ENCODE measurements at regions not wholly inside any gene's neighbourhood (a gene's known extent, or its start where the extent isn't known, plus 50 kb on each side); places are given as distances from the start of the nearest gene placed in this dataset.
"Not testable (repeated sequence)": the region's sequence is repeated elsewhere in the genome, so short reads cannot be mapped to it uniquely, and the experiment has no call there.

DNA sequence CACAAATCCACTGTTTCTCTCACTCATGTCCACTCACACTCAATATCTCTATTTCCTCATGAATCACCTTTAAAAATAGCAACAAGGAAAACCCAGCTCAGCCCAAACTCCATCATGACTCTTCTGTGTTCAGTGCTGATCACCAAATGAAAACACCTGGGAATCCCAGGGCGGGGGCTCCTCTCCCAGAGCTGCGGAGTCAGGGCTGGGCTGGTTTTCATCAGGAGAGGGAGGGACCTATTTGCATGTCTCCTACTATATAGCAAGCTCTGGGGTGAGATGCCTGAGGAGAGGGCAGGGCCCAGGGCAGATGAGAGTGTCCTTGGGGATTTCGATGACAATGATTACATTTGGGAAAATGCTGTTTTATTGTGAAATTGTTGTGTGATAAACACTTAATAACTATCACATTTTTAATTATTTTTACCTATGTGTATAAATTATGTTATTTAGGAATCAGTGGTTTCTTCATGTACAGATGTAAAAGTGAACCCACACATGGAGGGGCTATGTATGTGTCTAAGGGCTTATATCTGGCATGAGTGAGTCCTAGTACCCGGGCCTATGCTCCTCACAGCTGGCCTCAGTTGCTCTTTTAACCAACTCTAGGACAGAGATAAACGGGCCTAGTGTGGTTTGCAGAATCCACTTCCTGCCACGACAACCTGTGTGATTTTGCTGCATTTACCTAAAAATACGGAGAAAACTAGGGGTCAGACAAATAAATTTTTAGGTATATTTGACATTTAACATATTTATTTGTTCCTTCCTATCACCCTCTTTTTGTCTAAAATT is 1131.9 kb downstream of the TMEM121 start:
- in situ Hi-C loops (cut with MboI; ENCODE audit: low sequenced_read_pairs) = not testable (repeated sequence)

- in situ Hi-C loops (cut with MboI; ENCODE audit: low sequenced_read_pairs) = not testable (repeated sequence)
These were observed 1135.2 kb downstream of the TMEM121 start for GRCh38 chr14:106661561-106661960.

DNA sequence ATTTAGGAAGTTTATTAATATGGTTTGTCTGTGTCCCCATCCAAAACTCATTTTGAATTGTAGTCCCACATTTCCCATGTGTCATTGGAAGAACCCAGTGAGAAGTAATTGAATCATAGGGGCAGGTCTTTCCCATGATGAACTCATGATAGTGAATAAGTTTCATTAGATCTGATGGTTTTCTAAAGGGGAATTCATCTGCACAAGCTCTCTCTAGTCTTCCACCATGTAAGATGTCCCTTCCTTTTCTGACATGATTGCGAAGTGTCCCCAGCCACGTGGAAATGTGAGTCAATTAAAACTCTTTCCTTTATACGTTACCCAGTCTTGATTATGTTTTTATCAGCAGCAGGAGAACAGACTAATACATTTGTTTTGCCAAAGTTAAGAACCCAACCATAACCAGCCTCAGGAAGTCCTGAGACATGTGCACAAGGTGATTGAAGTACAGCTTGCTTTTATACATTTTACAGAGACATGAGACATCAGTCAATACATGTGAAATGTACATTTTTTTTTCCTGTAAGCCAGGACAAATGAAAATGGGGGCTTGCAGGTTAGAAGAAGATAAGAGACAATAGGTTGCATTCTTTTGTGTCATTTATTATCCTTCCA is 1136.7 kb downstream of the TMEM121 start:
- in situ Hi-C loops (cut with MboI; ENCODE audit: low sequenced_read_pairs) = no loop called here

DNA sequence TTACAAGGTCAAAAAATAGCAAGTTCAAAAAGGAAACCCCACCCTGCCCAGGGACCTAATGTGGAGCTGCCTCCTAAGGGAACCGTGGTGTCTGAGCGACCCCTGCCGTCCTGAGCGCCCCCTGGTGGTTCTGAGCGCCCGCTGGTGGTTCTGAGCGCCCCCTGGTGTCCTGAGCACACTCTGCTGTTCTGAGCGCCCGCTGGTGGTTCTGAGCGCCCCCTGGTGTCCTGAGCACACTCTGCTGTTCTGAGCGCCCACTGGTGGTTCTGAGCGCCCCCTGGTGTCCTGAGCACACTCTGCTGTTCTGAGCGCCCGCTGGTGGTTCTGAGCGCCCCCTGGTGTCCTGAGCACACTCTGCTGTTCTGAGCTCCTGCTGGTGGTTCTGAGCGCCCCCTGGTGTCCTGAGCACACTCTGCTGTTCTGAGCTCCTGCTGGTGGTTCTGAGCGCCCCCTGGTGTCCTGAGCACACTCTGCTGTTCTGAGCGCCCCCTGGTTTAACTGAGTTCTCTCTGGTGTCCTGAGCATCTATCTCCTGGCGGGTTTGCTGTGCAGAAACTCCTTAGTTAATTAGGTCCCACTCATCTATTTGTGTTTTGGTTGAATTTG is 1137.5 kb downstream of the TMEM121 start:
- in situ Hi-C loops (cut with MboI; ENCODE audit: low sequenced_read_pairs) = not testable (repeated sequence)

- in situ Hi-C loops (cut with MboI; ENCODE audit: low sequenced_read_pairs) = no loop called here
These were observed 1139.4 kb downstream of the TMEM121 start for GRCh38 chr14:106665814-106666213.

GRCh38 chr14:106666341-106666740 is 1140.0 kb downstream of the TMEM121 start:
- in situ Hi-C loops (cut with MboI; ENCODE audit: low sequenced_read_pairs) = no loop called here

GRCh38 chr14:106670011-106670410 is 1143.6 kb downstream of the TMEM121 start:
- in situ Hi-C loops (cut with MboI; ENCODE audit: low sequenced_read_pairs) = no loop called here

DNA sequence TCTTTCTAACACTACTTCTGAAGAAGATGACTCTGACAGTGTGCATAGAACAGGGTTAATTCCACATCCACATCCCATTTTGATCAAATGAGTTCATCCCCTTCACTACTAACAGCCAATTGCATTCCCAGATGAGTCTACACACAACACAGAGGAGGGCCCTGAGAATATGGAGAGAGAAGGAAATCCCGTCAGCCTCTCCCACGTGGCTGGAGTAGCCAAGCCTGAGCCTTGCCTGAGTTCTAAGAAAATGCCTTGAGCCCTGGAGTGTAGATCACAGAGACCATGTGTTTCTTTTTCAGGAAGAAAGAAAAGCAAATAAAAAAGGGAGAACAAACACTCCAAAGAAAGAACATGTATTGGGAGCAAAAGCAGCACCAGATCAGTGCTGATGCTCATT is 1147.7 kb downstream of the TMEM121 start:
- in situ Hi-C loops (cut with MboI; ENCODE audit: low sequenced_read_pairs) = not testable (repeated sequence)

- in situ Hi-C loops (cut with MboI; ENCODE audit: low sequenced_read_pairs) = not testable (repeated sequence)
These were observed 1148.2 kb downstream of the TMEM121 start for GRCh38 chr14:106674509-106675125.

GRCh38 chr14:106675716-106676115 is 1149.3 kb downstream of the TMEM121 start:
- in situ Hi-C loops (cut with MboI; ENCODE audit: low sequenced_read_pairs) = not testable (repeated sequence)

- in situ Hi-C loops (cut with MboI; ENCODE audit: low sequenced_read_pairs) = no loop called here
These were observed 1153.4 kb downstream of the TMEM121 start for GRCh38 chr14:106679776-106680175.

DNA sequence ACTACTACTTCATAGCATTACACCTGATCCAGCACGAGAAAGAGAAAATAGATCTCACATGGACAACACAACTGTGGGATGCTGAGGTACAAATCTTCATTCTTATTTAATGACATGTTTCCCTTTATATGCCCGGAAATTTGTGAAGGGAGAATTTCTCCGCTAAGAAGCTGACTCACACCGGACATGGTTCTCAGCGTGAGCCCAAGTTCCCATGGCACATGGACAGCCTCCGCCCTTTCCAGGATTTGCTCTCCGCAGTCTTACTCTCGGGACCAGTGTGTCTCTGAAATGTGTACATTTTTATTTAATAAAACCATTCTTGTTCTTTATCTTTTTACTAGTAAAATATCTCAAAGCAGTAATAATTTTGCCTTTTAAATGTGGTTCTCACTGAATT is 1154.8 kb downstream of the TMEM121 start:
- in situ Hi-C loops (cut with MboI; ENCODE audit: low sequenced_read_pairs) = no loop called here

- in situ Hi-C loops (cut with MboI; ENCODE audit: low sequenced_read_pairs) = no loop called here
These were observed 1155.2 kb downstream of the TMEM121 start for GRCh38 chr14:106681568-106681967.

- in situ Hi-C loops (cut with MboI; ENCODE audit: low sequenced_read_pairs) = no loop called here
These were observed 1157.2 kb downstream of the TMEM121 start for GRCh38 chr14:106683631-106684030.

DNA sequence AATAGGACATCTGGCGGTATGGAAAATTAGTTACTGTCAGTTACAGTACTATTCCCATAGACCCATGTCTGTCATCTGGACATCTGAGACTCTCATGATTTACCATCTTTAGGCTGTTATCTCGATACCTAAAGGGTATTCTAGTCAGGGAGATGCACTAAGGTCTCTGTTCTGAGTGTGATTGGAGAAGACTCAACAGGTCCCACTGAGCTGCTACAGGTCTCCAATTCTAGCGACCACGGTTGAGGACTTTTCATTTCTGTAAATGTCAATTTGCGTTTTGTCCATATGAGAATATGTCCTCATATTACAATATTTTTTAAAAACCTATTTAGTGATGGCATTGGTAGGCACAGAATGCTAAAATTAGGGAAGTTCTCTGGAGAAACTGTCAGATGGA is 1160.2 kb downstream of the TMEM121 start:
- in situ Hi-C loops (cut with MboI; ENCODE audit: low sequenced_read_pairs) = no loop called here

- in situ Hi-C loops (cut with MboI; ENCODE audit: low sequenced_read_pairs) = no loop called here
These were observed 1164.0 kb downstream of the TMEM121 start for GRCh38 chr14:106690333-106690891.

DNA sequence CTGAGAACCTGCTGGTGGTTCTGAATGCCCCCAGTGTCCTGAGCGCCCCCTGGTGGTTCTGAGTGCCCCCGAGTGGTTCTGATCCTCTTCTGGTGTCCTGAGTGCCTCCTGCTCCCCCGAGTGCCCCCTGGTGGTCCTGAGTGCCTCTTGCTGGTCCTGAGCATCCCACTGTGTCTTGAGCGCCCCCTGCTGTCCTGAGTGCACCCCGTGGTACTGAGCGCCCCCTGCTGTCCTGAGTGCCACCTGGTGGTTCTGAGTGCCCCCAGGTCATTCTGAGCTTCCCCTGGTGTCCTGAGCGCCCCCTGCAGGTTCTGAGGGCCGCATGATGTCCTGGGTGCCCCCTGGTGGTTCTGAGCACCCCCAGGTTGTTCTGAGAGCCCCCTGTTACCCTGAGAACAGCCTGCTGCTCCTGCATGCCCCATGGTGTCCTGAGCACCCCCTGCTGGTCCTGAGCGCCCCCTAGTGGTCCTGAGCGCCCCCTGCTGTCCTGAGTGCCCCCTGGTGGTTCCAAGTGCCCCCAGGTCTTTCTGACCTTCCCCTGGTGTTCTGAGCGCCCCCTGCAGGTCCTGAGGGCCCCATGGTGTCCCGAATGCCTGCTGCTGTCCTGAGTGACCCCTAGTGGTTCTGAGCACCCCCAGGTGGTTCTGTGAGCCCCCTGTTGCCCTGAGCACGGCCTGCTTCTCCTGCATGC is 1165.4 kb downstream of the TMEM121 start:
- in situ Hi-C loops (cut with MboI; ENCODE audit: low sequenced_read_pairs) = no loop called here

DNA sequence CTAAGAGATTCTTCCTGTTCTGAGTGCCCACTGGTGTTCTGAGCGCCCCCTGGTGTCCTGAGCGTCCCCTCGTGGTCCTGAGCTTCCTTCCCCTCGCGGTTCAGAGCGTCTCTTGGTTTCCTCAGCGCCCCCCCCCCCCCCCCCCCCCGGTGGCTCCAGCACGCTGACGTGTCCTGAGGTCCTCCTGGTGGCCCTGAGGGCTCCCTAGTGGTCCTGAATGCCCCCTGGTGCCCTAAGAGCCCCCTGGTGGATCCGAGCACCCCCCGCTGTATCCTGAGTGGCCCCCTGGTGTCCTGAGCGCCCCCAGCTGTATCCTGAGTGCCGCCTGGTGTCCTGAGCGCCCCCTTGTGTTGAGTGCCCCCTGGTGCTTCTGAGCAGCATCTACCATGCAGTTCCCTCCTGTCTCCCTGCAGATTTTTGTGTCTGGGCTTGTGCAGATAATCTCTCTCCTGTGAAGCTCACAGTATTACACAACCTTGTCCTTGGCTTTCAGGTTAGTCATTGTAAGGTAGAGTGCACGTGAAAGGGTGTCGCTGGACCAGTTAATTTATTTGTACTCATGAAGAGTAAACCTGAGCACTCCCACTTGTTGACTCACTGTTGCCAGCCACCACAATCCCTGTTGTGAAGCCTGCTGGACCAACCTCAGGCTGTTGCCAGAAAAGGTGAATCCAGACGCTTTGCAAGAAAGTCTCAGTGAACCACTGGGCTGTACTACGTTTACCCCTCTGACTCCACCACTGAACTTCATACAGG is 1168.4 kb downstream of the TMEM121 start:
- in situ Hi-C loops (cut with MboI; ENCODE audit: low sequenced_read_pairs) = no loop called here

- in situ Hi-C loops (cut with MboI; ENCODE audit: low sequenced_read_pairs) = not testable (repeated sequence)
These were observed 1172.4 kb downstream of the TMEM121 start for GRCh38 chr14:106698620-106699267.
